CD8-positive, alpha-beta memory T cell (primary cell): ENCODE measurements at regions not wholly inside any gene's neighbourhood (a gene's known extent, or its start where the extent isn't known, plus 50 kb on each side); places are given as distances from the start of the nearest gene placed in this dataset.

Experiments
- CTCF ChIA-PET: fragments of 350-600 bp; sonication (Branson Sonifier 250); formaldehyde crosslinking; loops from one replicate; lab custom pipeline; 2021; ENCODE audit warnings: antibody characterized with exemption; lab: Charles Lee
- POLR2A ChIA-PET: fragments of 350-600 bp; sonication (Branson Sonifier 250); formaldehyde crosslinking; loops from one replicate; lab custom pipeline; 2021; ENCODE audit warnings: antibody characterized with exemption; lab: Charles Lee
- DNase-seq, 5 donors: peaks; one replicate each; pipeline versions ENCODE4 v3.0.0 to v3.0.0-alpha.2; 2020 to 2022; ENCODE audit warnings: mixed read lengths in 1 of 5
- H3K27ac ChIP-seq: one replicate; pipeline ENCODE4 v1.7.0; 2013; ENCODE audit warnings: low read depth, mild to moderate bottlenecking, low read length, moderate library complexity
- H3K27me3 ChIP-seq: 2 replicates; pipeline ENCODE4 v1.7.0; 2013; ENCODE audit warnings: low read length, mild to moderate bottlenecking; ENCODE audit not compliant: insufficient read depth, poor library complexity, severe bottlenecking
- H3K36me3 ChIP-seq: 2 replicates; pipeline ENCODE4 v1.7.0; 2013; ENCODE audit warnings: mild to moderate bottlenecking, low read length, moderate library complexity; ENCODE audit not compliant: insufficient read depth
- H3K4me1 ChIP-seq: 2 replicates; pipeline ENCODE4 v1.7.0; 2013; ENCODE audit warnings: mild to moderate bottlenecking, low read length, moderate library complexity; ENCODE audit not compliant: insufficient read depth
- H3K4me3 ChIP-seq: 2 replicates; pipeline ENCODE4 v1.7.0; 2013; ENCODE audit warnings: mild to moderate bottlenecking, low read length
- H3K9me3 ChIP-seq: 2 replicates; pipeline ENCODE4 v1.7.0; 2013; ENCODE audit warnings: mild to moderate bottlenecking, low read length
- H3K27ac Mint-ChIP-seq, 8 donors: one replicate each; pipeline ENCODE4 v1.8.0; 2020 to 2021; ENCODE audit warnings: mixed read lengths in 8 of 8, mild to moderate bottlenecking in 6 of 8, inconsistent platforms in 3 of 8, moderate library complexity in 3 of 8
- H3K27me3 Mint-ChIP-seq, 2 donors: one replicate each; pipeline ENCODE4 v1.8.0; 2020 to 2021; ENCODE audit warnings: mixed read lengths in 2 of 2, mild to moderate bottlenecking in 1 of 2, moderate library complexity in 1 of 2
- H3K36me3 Mint-ChIP-seq, 3 donors: one replicate each; pipeline ENCODE4 v1.8.0; 2020 to 2021; ENCODE audit warnings: mixed read lengths in 3 of 3, inconsistent platforms in 1 of 3, mild to moderate bottlenecking in 1 of 3
- H3K4me1 Mint-ChIP-seq, 3 donors: one replicate each; pipeline ENCODE4 v1.8.0; 2020 to 2021; ENCODE audit warnings: mixed read lengths in 3 of 3, inconsistent platforms in 1 of 3, mild to moderate bottlenecking in 1 of 3
- H3K4me3 Mint-ChIP-seq, 7 donors: one replicate each; pipeline ENCODE4 v1.8.0; 2020 to 2021; ENCODE audit warnings: mixed read lengths in 7 of 7, mild to moderate bottlenecking in 6 of 7, moderate library complexity in 4 of 7, inconsistent platforms in 2 of 7
- H3K9me3 Mint-ChIP-seq, 5 donors: one replicate each; pipeline ENCODE4 v1.8.0; 2020 to 2022; ENCODE audit warnings: mixed read lengths in 5 of 5, mild to moderate bottlenecking in 3 of 5, moderate library complexity in 2 of 5, inconsistent platforms in 1 of 5

DNA sequence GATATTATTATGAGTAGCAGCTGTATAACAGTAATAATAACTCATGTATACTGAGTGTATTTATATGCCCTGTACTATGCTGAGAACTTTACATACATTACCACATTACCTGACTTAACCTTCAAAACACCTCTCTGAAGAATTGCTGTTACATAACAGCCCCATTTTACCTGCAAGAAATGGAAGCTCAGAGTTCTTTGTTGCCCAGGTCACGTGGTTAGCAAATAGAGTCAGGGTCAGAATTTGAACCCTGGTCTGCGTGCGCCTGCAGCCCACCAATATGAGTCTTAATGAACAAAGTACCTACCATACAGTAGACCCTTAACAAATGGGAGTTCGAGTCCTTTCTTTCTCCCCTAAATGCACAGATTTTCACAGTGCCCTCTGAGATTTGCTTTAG, 101.9 kb downstream of the MCFD2 start:
- DNase-seq, result no peak
- Histone ChIP-seq H3K27me3 (no peaks in the 10 kb centered on the region), H3K36me3 (no peaks in the 10 kb centered on the region), H3K4me1 (no peaks in the 10 kb centered on the region), H3K27ac (peak overlapping the region; percentile 27), H3K9me3 (no peaks in the 10 kb centered on the region), H3K4me3 (no peak overlapping the region)
- CTCF ChIA-PET, result no interaction called here
- Mint-ChIP-seq H3K27me3 (peaks cover 9 to 34% of the 10 kb centered on the region in 2 donors), H3K27ac (no peak overlapping the region), H3K4me3 (no peak overlapping the region), H3K4me1 (no peaks in the 10 kb centered on the region), H3K9me3 (peaks cover 1 to 13% (median 4%) of the 10 kb centered on the region in 5 donors), H3K36me3 (peaks cover 0 to 3% (median 0%) of the 10 kb centered on the region in 3 donors)
- POLR2A ChIA-PET, result no interaction called here

DNA sequence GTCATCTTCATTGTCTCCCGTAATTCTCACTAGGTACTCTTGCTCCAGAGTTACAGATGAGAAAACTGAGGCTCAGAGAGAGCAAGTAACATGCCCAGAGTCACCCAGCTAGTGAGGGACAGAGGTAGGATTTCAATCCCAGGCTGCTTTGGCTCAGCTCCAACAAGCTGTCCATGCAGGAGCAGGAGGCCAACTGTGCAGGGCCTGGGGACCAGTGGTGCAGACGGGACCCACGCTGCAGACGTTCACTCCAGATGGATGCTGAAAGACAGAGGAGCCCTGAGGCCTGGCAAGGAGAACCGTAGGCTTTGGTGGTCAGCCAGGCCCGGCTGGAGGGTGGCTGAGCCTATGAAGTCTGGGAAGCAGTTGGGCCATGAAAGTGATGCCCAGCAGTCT, 102.6 kb downstream of the MCFD2 start:
- Mint-ChIP-seq H3K4me1 (no peaks in the 10 kb centered on the region), H3K4me3 (no peak overlapping the region), H3K27ac (no peak overlapping the region), H3K9me3 (peaks cover 3 to 16% (median 4%) of the 10 kb centered on the region in 5 donors), H3K27me3 (peaks cover 9 to 36% of the 10 kb centered on the region in 2 donors), H3K36me3 (peaks cover 0 to 3% (median 0%) of the 10 kb centered on the region in 3 donors)
- ChIA-PET CTCF (no interaction called here), POLR2A (no interaction called here)
- Histone ChIP-seq H3K36me3 (no peaks in the 10 kb centered on the region), H3K27me3 (no peaks in the 10 kb centered on the region), H3K4me3 (no peak overlapping the region), H3K27ac (no peak overlapping the region), H3K9me3 (no peaks in the 10 kb centered on the region), H3K4me1 (no peaks in the 10 kb centered on the region)
- DNase-seq, result no peak
